ENCODE measurements at regions not wholly inside any gene's neighbourhood (a gene's known extent, or its start where the extent isn't known, plus 50 kb on each side); places are given as distances from the start of the nearest gene placed in this dataset.

DNA sequence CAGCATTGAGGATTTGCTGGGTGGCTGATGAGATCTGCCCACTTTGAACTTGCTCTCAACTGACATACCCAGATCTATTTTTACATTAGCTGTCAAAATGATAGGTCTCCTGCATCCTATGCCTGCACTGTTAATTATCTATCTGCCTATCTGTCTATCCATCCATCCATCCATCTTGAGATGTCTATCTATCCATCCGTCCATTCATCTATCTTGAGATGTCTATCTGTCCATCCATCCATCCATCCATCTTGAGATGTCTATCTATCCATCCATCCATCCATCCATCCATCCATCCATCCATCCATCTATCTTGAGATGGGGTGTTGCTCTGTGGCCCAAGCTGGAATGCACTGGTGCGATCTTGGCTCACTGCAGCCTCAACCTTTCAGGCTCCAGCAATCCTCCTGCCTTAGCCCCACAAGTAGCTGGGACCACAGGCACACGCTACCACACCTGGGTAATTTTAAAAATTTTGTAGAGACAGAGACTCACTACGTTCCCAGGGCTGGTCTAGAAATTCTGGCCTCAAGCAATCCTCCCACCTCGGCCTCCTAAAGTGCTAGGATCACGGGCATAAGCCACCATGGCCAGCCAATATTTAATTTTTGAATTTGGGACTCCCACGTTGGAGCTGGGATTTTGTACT is 159.4 kb upstream of the NSMCE3 start:
- DNase-seq (ENCODE audit: low read depth): no peak
- TF ChIP-seq, protein P1, sequence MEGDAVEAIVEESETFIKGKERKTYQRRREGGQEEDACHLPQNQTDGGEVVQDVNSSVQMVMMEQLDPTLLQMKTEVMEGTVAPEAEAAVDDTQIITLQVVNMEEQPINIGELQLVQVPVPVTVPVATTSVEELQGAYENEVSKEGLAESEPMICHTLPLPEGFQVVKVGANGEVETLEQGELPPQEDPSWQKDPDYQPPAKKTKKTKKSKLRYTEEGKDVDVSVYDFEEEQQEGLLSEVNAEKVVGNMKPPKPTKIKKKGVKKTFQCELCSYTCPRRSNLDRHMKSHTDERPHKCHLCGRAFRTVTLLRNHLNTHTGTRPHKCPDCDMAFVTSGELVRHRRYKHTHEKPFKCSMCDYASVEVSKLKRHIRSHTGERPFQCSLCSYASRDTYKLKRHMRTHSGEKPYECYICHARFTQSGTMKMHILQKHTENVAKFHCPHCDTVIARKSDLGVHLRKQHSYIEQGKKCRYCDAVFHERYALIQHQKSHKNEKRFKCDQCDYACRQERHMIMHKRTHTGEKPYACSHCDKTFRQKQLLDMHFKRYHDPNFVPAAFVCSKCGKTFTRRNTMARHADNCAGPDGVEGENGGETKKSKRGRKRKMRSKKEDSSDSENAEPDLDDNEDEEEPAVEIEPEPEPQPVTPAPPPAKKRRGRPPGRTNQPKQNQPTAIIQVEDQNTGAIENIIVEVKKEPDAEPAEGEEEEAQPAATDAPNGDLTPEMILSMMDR (conservative IDR thresholded peaks at IDR 0.05; ENCODE audit: low read length): no peak
- no peak overlapping the region for H3K4me3 ChIP-seq (ENCODE audit: low read length)

- no peak overlapping the region for H3K4me3 ChIP-seq (ENCODE audit: low read length)
- TF ChIP-seq, protein P1 (conservative IDR thresholded peaks at IDR 0.05; ENCODE audit: low read length): no peak
- no peak for DNase-seq (ENCODE audit: low read depth)
These were observed 156.2 kb upstream of the NSMCE3 start for GRCh38 chr15:29425864-29426263.

DNA sequence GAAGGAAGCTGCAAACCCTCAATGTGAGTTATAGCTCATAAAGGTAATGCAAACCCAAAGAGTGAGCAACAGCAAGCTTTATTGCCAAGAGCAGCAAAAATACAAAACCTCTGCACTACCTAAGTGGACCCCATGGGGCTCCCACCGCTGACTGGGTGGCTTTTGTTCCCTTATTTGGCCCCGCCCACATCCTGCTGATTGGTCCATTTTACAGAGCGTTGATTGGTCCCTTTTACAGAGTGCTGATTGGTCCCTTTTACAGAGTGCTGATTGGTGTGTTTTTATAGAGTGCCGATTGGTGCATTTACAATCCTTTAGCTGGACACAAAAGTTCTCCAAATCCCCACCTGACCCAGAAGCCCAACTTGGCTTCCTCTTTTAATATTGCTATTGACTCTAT is 154.5 kb upstream of the NSMCE3 start:
- DNase-seq (ENCODE audit: low read depth): no peak
- TF ChIP-seq, protein P1 (conservative IDR thresholded peaks at IDR 0.05; ENCODE audit: low read length): no peak
- no peak overlapping the region for H3K4me3 ChIP-seq (ENCODE audit: low read length)

- TF ChIP-seq, protein P1 (conservative IDR thresholded peaks at IDR 0.05; ENCODE audit: low read length): no peak
- DNase-seq (ENCODE audit: low read depth): no peak
These were observed 153.0 kb upstream of the NSMCE3 start for GRCh38 chr15:29422606-29423005.

GRCh38 chr15:29420188-29420587 is 150.6 kb upstream of the NSMCE3 start:
- no peak overlapping the region for H3K4me3 ChIP-seq (ENCODE audit: low read length)
- DNase-seq (ENCODE audit: low read depth): no peak
- TF ChIP-seq, protein P1 (conservative IDR thresholded peaks at IDR 0.05; ENCODE audit: low read length): no peak

More at GRCh38 chr15:29422606-29423005, 153.0 kb upstream of the NSMCE3 start:
- no peak overlapping the region for H3K4me3 ChIP-seq (ENCODE audit: low read length)

GRCh38 chr15:29418931-29419330 is 149.3 kb upstream of the NSMCE3 start:
- DNase-seq (ENCODE audit: low read depth): no peak
- TF ChIP-seq, protein P1 (conservative IDR thresholded peaks at IDR 0.05; ENCODE audit: low read length): no peak
- no peak overlapping the region for H3K4me3 ChIP-seq (ENCODE audit: low read length)

DNA sequence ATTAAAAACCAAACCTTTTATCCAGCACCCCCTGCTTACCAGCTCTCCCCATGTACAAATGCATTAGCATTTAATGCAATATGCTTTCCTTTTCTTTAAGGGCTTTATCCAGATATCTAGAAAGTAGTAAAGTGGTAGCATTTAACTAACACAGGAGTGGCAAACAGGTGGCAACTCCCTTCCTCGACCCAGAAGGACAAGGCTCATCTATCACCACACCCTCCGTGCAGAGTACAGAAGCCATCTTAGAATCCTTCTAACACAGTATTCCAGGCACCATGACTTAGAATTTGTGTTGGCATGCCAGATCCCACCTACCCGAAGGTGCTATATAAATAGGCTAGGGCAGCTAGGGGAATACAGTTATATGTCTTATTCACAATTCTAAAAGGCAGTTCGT is 148.6 kb upstream of the NSMCE3 start:
- TF ChIP-seq, protein P1 (conservative IDR thresholded peaks at IDR 0.05; ENCODE audit: low read length): no peak
- no peak for DNase-seq (ENCODE audit: low read depth)
- no peak overlapping the region for H3K4me3 ChIP-seq (ENCODE audit: low read length)

All from AG10803 (cell line).